ENCODE measurements at regions not wholly inside any gene's neighbourhood (a gene's known extent, or its start where the extent isn't known, plus 50 kb on each side); places are given as distances from the start of the nearest gene placed in this dataset.
"Not testable (repeated sequence)": the region's sequence is repeated elsewhere in the genome, so short reads cannot be mapped to it uniquely, and the experiment has no call there.

DNA sequence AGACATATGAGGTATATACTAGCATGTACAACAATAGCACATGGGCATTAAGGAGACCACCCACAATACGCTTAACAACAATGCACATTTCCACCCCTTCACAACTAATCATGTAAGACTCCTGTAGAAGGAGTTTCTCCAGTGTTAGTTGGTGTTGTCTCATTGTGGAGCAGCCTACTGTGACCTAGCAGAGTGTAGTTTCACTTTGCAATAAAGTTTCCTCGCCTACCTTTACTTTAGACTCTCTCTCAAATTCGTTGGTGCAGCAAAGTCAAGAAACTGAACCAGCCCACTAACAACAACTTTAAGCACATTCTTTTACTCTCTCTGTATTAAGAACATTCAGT lies 863.6 kb downstream of the FAM181B start:
- DNase-seq, result no peak

DNA sequence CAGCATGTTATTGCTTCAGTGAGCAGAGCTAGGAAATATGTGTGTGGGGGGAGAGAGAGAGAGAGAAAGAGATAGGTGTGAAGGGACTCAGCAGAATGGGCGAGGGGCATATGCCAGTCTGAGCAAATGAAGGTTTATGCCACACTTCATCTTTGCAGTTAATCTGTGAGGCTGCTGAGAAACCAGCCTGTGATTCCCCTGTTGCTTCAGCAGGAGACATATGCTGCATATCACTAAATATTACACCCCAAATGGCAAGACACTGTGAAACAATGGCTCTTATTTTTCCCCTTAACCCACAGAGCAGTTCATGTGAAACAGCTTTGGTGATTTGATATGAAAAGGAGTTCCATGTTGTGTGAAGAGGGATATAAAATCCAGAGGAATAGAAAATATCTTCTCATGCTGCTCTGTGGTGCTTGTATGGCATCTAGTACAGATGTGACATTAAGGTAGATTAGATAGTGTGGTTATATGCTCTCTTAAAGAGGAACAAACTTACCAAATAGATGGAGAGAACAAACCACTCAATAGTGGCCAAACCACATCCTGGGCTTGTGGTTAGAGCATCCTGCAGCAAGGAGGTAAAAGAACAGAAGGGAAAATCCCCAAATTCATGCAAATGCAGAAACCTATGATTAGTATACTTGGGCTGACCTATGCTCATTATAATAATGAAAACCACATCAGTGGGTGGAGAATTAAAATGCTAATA lies 864.2 kb downstream of the FAM181B start:
- DNase-seq, result no peak

DNA sequence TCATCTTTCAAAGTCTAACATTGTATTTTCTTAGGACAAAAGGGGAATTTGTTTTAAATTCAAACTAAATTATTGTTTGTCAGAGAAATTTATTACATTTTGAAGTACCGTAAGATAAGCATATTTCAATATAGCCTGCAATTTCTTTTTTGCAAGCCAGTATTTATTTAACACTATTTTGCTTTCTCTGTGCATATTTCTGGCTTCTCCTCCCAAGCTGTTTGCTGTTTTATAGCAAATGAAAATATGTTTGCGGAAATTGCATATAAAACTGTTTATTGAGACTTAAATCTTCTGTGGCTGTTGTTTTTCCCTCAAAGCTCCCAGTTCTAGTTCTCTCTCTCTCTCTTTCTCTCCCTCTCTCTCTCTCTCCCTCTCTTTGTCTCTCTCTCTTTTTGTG lies 866.8 kb downstream of the FAM181B start:
- DNase-seq, result no peak

DNA sequence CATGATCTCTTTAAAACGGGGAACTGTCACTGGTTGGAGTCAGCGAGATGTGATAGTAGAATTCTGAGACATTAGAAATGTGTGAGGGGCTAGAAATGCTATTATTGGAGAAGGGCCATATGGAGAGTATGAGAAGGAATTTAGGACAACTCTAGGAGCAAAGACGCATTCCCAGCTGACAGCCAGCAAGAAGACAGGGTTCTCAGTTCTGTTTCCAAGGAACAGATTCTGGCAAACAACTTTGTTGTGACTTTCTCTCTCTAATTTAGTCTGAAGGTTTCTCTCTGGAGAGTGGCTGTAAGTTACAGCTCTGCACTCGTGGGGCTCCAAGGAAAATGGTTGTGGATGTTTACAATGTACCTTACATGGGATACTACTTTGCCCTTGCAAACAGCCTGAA lies 876.3 kb downstream of the FAM181B start:
- DNase-seq, result no peak

DNA sequence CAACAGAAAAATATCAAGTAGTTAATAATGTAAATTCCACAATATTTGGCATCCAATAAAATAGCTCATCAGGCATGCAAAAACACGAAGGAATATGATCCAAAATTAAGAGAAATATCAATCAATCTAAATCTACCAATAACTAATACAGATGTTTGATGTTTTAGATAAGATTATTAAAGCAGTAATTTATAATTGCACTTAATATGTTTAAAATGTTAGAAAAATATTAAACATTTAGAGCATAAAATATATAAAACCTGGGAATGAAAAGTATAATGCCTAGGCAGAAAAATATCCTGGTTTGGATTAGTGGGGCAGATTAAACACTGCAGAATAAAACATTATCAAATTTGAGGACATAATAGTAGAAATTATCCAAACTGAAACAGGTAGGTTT lies 879.9 kb downstream of the FAM181B start:
- no peak for DNase-seq

DNA sequence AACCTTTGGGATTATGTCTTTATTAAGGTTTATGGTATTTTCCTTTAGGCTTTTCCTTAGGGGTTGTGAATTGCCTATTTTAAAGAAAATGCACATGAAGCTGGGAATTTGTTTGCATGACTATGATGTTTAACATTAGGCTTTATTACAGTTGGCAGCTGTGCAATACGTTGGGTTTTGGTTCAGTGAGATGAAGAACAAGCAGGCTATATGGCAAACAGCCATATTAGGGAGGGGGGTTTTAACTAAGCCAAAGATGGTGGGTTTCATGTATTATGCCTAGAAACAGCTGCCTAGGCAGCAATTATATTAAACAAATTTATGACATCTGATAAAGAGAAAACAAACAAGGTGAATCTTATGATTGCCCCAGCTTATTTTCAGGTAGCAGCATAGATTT lies 880.8 kb downstream of the FAM181B start:
- no peak for DNase-seq

DNA sequence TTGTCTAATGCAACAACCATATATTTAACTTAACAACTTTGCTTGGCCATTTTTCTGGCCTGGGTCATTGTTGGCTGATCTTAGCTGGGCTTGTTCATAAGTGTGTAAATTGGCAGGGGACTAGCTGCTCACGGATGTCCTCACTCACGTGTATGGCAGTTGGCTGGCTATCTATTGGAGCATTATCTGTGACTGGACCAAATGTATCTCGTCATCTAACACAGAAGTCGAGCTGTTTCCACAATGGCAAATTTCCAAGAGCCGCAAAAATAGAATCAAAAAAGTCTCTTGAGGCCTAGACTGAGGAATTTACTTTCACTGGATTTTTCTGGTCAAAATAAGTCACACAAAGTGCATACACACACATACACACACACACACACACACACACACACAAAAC lies 893.3 kb downstream of the FAM181B start:
- DNase-seq, result no peak

DNA sequence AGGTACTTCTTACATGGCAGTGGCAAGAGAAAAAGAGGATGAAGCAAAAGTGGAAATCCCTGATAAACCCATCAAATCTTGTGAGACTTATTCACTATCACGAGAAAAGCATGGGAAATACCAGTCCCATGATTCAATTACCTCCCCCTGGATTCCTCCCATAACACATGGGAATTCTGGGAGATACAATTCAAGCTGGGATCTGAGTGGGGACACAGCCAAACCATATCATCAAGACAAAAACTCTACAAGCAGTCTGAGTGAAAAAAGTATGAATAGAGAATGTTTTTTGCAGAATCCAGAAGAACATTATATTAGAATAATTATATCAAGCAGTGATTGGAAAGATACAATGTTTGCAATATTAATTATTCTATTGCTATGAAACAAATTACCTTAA lies 893.7 kb downstream of the FAM181B start:
- no peak for DNase-seq

DNA sequence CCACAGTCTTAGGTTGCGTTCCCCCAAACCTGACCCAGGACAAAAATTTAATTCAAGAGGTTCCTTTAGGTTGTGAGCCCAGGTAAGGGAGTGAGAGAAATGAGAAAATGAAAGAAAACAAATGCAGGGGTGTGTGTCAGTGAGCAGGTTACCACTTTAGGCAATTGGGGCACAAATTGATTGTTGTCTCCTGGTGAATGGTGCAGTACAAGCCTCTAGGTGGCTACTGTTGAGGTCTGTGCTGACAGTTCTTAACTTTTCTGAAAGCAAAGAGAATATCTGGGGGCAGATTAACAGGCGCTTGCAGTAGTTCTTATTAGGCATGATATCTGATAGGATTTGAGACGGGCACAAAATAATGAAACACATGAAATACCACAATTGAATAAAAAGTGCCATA lies 894.6 kb downstream of the FAM181B start:
- no peak for DNase-seq

DNA sequence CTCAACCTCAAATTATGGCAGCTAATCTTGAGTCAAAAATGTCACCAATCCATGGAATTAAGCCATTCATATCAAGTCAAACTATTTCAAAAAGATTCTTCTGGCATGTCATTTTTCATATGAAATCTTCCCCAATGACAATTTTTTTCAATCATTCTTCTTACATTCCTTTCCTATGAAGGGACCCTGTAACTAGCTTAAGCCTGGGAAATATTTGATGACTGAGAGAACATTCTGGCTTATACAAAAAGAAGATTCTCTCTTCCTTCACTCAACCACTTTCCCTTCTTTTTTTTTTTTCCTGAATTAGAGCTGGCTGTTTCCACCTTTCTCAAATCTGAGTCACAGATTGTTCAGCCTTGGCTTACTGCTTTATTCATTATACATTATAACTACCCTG lies 903.7 kb downstream of the FAM181B start:
- no peak for DNase-seq

DNA sequence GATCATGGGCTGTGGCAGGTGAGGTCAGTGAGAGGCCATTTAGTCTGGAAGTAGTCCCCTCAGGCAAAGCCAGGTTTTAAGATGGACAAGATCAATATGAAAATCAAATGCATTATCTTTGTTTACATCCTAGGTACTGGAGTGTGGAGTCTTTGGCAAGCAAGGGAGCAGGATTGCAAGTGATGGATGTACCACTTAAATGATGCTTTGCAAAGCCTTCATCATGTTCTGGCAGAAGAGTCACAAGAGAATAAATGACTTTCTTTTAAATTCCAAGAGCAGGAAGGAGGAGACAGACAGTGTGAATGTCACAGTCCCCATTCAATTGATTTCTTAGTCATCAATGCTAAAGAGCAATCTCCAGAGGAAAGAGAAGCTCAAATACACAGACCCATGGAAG lies 908.3 kb downstream of the FAM181B start:
- DNase-seq, result no peak

DNA sequence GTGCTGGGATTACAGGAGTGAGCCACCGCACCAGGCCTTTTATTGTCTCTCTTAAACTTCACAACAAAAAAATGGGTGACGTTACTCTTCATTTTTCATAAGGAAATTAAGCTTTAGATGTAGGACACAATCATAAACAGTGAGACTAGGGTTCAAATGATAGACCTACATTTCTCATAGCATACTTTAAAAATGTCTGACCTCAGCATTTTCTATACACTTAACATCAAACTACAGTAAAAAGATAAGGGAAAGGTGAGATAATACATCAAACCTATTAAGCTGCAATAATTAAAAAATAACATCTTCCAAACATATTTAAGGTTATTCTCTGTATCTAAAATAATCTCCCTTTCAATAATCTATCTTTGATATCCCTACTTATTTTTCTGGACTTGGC lies 914.2 kb downstream of the FAM181B start:
- no peak for DNase-seq

DNA sequence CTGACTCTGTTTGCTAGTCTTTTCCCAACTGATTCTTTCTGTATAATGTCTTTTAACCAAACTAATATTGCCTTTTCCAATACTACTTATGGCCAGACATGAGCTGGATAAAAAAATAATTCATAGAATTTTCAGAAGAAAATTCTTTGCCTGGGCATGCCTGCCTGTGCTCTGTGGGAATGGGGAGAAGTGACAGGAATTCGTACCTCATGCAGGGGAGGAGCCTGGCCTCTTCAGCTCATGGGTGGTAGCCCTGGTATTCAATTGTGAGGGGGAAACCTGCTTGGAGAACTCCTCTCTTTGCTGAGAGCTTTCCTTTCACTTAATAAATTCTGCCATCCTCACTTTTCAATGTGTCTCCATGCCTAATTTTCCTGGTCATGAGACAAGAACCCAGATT lies 928.8 kb downstream of the FAM181B start:
- DNase-seq, result no peak

DNA sequence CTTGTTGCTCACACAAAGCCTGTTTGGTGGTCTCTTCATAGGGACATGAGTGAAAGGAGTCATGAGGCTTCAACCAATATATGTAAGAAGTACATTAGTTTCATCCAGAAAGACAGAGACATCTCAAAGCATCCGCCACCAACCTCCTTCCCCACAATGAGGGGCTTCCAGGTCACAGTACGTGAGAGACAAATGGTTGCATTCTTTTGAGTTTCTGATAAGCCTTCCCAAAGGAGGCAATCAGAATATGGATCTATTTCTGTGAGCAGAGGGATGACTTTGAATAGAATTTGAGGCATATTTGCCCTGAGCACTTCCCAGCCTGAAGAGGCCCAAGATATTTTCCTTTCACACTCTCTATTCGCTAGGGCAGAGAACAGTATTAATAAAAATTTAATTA lies 931.1 kb downstream of the FAM181B start:
- DNase-seq, result no peak

DNA sequence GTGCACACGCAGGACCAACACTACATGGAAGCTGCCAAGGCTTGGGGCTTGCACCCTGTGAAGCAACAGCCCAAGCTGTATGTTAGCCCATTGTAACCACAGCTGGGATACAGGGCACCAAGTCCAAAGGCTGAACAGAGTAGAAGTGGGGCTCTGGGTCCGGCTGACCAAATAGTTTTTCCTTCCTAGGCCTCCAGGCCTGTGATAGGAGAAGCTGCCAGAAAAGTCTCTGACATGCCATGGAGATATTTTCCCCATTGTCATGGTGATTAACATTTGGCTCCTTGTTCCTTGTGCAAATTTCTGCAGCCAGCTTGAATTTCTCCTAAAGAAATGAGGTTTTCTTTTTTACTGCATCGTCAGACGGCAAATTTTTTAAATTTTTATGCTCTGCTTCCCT lies 941.2 kb downstream of the FAM181B start:
- DNase-seq, result no peak

DNA sequence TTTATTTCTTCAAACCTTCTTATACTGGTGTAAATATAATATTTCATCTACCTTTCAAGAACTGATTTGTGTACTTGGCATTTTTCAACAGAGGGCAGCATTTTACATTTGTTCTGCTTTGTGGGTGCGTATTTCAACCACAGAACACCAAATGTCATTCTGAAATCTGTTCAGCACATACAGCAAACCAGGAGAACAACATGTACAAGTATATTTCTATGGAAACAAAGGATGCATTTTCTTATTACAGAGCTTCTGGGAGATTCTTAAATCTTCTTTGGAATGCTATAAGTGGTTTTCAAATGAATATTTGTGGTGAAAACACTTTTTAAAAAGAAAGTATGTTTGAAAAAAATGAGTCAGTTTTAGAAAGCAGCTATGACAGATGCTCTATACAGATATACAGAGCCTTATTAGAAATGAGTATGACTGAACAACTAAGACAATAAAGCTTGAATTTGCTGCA lies 946.0 kb downstream of the FAM181B start:
- DNase-seq, result no peak

DNA sequence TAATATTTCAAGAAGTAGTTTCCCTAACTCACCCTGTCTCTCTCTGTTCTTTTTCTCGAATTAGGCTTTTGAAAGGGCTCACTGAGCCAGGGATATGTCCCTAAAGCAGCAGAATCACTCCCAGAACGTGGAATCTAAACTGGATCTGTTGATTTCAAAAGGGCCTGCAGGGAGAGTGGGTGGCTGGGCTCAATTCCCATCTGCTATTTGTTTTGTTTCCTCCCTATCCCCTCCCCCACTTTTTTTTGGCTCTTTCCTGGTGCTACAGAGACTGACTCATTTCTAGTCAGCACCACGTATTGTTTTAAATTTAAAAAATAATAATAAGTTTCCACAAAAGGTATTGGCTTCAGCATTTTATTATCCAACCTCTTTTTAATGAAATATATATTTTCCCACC lies 961.5 kb downstream of the FAM181B start:
- DNase-seq, result no peak

DNA sequence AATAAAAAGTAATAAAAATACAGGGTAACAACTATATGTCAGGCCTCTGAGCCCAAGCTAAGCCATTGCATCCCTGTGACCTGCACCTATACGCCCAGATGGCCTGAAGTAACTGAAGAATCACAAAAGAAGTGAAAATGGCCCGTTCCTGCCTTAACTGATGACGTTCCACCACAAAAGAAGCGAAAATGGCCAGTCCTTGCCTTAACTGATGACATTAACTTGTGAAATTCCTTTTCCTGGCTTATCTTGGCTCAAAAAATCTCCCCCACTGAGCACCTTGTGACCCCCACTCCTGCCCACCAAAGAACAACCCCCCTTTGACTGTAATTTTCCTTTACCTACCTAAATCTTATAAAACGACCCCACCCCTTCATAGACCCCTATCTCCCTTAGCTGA lies 963.8 kb downstream of the FAM181B start:
- DNase-seq, result not testable (repeated sequence)

DNA sequence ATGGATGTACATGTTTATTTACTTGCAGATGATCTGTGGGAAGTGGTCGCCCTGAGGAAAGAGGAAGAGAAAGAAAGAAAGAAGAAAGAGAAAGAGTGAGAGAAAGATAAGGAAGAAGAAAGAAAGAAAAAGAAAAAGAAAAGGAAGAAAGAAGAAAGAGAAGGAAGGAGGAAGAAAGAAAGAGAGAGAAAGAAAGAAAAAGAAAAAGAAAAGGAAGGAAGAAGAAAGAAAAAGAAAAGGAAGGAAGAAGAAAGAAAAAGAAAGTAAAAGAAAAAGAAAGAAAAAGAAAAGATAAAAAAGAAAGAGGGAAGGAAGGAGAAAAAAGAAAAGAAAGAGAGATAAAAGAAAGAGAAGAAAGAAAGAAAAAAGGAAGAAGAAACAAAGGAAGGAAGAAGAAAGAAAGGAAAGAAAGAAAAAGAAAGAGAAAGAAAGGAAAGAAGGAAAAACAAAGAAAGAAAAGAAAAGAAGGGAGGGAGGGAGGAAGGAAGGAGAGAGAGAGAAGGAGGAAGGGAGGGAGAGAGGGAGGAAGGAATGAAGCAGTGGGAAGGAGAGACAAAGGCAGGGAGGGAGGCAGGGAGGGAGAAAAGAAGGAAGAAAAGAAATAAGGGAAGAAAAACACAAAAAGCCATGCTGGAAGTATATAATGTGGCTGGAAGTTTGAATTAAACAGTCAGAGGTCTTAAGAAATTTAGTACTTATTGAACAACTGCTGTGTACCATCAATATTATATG lies 976.6 kb downstream of the FAM181B start:
- DNase-seq, result no peak

DNA sequence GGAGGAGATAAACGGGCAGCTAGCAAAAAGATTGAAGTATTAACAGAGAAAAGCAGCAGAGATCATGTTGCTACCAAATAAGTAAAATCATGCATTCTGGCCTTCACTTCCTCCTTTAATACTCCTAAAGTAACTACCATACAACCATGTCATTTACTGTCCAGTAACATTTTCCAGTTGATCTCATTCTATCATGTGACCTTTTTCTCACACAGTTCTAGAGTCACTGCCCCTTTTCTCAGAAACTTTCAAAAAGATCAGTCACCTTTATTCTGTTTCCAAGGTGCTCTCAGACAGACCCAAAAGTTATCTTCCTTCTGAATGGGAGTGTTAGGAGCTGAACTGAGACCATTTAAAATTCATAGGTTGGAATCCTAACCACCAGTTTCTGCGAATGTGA lies 984.4 kb downstream of the FAM181B start:
- DNase-seq, result no peak

DNA sequence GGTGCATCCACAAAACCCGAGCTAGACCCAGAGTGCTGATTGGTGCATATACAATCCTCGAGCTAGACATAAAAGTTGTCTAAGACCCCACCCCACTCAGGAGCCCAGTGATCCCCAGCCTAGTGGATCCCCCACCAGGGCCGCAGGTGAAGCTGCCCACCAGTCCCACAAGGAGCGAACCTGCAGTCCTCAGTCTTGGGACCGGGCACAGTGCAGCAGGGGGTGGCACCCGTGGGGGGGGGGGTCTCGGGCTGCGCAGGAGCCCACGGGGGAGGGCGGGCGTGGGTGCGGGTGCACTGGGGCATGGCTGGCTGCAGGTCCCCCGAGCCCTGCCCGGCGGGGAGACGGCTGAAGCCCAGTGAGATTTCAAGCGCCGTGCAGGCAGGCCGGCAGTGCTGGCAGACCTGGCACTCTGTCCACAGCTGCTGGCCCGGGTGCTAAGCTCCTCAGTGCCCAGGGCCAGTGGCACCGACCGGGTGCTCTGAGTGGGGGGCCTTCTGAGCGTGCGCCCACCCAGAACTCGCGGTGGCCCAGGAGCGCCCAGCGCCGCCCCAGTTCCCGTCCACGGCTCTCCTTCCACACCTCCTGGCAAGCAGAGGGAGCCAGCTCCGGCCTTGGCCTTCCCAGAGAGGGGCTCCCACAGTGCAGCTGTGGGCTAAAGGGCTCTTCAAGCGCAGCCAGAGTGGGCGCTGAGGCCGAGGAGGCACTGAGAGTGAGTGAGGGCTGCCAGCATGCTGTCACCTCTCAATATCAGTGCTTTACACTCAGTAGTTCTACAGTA lies 989.1 kb downstream of the FAM181B start:
- no peak for DNase-seq

DNA sequence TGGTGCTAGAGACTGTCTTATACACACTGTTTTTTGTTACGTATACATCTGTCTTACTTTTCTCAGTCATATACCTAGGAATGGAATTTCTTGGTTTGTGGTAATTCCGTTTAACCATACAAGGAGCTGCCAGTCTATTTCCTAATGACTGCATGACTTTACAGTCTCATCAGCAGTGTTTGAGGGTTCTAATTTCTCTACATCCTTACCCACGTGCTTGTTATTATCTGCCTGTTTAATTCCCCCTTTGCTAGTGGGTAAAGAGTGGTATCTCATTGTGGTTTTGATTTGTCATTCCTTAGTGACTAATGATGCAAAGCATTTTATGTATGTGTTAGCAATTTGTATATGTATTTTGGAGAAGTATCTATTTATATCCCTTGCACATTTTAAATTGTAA lies 1008.0 kb downstream of the FAM181B start:
- DNase-seq, result no peak

DNA sequence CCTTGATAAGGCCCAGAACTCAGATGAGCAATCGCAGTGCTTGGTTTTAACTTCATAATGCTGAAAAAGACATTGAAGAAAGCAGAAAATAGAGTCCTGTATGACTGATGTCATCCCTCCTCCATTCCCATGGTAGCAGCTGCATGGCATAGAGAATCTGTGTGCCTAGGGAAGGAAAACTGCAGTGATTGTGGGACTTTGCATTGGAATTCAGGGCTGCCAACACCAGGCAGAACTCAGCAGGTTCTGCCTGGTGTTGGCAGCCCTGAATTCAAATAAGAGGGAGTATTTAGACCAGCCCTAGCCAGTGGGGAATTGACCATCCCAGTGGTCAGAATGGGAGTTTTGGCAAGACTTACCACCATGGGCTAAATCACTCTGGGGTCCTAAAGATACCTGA lies 1016.0 kb downstream of the FAM181B start:
- DNase-seq, result no peak

DNA sequence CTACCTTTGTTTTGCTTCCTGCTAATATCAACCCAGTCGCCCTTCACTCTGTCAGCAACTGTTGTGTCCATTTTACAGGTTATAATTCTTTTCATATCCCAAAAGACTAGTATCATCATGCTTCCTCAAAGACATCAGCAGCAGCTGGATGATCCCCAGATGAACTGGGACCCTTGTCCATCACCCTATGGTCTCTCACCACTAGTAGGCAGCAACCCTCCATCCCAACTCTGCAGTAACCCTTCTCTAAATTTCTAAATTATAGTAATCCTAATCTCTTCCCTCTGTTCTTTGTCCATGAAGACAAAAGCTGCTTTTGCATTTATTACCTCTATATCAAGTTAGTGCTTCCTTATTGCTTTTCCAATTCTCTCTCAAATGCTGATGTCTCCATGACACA lies 1025.8 kb downstream of the FAM181B start:
- no peak for DNase-seq

All from DMS79 treated with DMSO at 0.1 percent for 48 hours (cell line).